HL-60 (cell line): ENCODE measurements at regions not wholly inside any gene's neighbourhood (a gene's known extent, or its start where the extent isn't known, plus 50 kb on each side); places are given as distances from the start of the nearest gene placed in this dataset.
"Not testable (repeated sequence)": the region's sequence is repeated elsewhere in the genome, so short reads cannot be mapped to it uniquely, and the experiment has no call there.

Source experiments
- GABPA ChIP-seq: IDR thresholded peaks from 2 replicates; pipeline ENCODE4 v1.6.1; 2012; ENCODE audit warnings: low read depth
- POLR2AphosphoS5 ChIP-seq: IDR thresholded peaks from 2 replicates; pipeline ENCODE4 v1.6.1; 2012; ENCODE audit warnings: low read depth
- SPI1 ChIP-seq: IDR thresholded peaks from 2 replicates; pipeline ENCODE4 v1.6.1; 2012; ENCODE audit warnings: low read depth, mild to moderate bottlenecking, borderline replicate concordance
- TF ChIP-seq, protein P1 (sequence below): IDR thresholded peaks from one replicate; pipeline ENCODE4 v1.5.1; 2011; ENCODE audit warnings: low read length, control low read depth, inconsistent platforms; ENCODE audit not compliant: insufficient read depth
- TF ChIP-seq, protein P2 (sequence below): IDR thresholded peaks from 2 replicates; pipeline ENCODE4 v1.6.1; 2012; ENCODE audit warnings: low read depth; ENCODE audit not compliant: insufficient replicate concordance

DNA sequence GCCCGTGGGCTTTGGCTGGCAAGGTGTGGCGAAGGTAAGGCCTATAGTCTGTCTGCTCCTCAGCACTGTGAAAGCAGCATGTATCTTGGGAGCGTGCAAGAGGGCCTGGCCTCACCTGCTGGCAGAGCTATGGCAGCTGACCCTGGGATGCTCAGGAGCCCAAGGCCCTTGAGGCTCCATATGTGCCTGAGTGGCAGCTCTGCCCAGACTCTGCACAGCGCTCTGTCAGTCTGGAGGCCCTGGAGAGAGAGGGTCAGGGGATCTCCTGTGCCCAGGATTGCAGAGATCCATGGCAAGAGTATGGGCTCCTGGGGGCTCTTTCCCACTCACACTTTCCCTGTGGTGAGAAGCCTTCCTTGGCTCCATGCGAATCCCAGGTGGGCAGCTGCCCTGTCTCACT lies 1473.7 kb downstream of the SPATA31A7 start:
- TF ChIP-seq, protein P1, sequence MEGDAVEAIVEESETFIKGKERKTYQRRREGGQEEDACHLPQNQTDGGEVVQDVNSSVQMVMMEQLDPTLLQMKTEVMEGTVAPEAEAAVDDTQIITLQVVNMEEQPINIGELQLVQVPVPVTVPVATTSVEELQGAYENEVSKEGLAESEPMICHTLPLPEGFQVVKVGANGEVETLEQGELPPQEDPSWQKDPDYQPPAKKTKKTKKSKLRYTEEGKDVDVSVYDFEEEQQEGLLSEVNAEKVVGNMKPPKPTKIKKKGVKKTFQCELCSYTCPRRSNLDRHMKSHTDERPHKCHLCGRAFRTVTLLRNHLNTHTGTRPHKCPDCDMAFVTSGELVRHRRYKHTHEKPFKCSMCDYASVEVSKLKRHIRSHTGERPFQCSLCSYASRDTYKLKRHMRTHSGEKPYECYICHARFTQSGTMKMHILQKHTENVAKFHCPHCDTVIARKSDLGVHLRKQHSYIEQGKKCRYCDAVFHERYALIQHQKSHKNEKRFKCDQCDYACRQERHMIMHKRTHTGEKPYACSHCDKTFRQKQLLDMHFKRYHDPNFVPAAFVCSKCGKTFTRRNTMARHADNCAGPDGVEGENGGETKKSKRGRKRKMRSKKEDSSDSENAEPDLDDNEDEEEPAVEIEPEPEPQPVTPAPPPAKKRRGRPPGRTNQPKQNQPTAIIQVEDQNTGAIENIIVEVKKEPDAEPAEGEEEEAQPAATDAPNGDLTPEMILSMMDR: not testable (repeated sequence)
- not testable (repeated sequence) for TF ChIP-seq SPI1, POLR2AphosphoS5, GABPA
- TF ChIP-seq, protein P2, sequence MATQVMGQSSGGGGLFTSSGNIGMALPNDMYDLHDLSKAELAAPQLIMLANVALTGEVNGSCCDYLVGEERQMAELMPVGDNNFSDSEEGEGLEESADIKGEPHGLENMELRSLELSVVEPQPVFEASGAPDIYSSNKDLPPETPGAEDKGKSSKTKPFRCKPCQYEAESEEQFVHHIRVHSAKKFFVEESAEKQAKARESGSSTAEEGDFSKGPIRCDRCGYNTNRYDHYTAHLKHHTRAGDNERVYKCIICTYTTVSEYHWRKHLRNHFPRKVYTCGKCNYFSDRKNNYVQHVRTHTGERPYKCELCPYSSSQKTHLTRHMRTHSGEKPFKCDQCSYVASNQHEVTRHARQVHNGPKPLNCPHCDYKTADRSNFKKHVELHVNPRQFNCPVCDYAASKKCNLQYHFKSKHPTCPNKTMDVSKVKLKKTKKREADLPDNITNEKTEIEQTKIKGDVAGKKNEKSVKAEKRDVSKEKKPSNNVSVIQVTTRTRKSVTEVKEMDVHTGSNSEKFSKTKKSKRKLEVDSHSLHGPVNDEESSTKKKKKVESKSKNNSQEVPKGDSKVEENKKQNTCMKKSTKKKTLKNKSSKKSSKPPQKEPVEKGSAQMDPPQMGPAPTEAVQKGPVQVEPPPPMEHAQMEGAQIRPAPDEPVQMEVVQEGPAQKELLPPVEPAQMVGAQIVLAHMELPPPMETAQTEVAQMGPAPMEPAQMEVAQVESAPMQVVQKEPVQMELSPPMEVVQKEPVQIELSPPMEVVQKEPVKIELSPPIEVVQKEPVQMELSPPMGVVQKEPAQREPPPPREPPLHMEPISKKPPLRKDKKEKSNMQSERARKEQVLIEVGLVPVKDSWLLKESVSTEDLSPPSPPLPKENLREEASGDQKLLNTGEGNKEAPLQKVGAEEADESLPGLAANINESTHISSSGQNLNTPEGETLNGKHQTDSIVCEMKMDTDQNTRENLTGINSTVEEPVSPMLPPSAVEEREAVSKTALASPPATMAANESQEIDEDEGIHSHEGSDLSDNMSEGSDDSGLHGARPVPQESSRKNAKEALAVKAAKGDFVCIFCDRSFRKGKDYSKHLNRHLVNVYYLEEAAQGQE: not testable (repeated sequence)
